GM12872 (cell line): ENCODE measurements at regions not wholly inside any gene's neighbourhood (a gene's known extent, or its start where the extent isn't known, plus 50 kb on each side); places are given as distances from the start of the nearest gene placed in this dataset.

Experiments used
- TF ChIP-seq, protein P1 (sequence below): IDR thresholded peaks from 3 replicates; pipeline ENCODE4 v1.5.1; 2011; ENCODE audit warnings: low read depth, mild to moderate bottlenecking, low read length, moderate library complexity; ENCODE audit not compliant: insufficient read depth

DNA sequence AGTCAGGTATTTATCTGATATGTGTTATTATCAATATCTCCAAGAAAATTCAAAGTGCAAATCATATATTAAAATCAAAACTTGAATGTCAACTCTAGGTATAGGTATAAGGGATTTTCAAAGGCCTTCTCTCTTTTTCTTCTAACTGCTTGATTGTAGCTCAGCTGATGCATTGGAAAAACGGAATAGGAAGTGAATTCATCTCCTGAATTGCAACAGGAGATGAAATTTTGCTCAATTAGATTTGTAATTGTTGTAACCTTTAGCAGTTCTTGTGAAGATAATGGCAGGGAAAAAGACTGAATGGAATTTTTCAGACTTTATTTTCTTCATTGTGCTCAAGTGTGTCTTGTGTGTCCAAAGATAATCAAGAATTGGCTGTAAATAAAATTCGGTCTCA, 190.2 kb upstream of the KCNJ16 start:
- TF ChIP-seq, protein P1, sequence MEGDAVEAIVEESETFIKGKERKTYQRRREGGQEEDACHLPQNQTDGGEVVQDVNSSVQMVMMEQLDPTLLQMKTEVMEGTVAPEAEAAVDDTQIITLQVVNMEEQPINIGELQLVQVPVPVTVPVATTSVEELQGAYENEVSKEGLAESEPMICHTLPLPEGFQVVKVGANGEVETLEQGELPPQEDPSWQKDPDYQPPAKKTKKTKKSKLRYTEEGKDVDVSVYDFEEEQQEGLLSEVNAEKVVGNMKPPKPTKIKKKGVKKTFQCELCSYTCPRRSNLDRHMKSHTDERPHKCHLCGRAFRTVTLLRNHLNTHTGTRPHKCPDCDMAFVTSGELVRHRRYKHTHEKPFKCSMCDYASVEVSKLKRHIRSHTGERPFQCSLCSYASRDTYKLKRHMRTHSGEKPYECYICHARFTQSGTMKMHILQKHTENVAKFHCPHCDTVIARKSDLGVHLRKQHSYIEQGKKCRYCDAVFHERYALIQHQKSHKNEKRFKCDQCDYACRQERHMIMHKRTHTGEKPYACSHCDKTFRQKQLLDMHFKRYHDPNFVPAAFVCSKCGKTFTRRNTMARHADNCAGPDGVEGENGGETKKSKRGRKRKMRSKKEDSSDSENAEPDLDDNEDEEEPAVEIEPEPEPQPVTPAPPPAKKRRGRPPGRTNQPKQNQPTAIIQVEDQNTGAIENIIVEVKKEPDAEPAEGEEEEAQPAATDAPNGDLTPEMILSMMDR: no peak

DNA sequence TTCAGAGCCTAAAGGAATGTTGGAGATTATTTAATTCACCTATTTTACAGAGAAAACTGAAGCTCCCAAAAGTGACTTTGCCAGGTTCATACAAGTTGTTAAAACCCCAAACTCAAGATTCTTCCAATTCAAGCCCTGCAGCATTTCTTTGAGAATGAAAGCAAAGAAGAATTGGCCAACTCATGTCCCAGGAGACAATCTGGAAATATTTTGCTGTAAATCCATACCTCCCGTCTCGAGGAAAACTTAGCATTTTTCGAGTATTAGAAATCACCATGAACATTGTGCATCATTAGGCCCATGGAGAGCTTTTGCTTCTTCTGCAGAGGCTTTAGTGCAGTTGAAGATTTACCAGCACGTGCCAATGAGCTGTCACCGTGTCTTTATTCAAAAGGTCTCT, 176.4 kb upstream of the KCNJ16 start:
- TF ChIP-seq, protein P1: no peak

DNA sequence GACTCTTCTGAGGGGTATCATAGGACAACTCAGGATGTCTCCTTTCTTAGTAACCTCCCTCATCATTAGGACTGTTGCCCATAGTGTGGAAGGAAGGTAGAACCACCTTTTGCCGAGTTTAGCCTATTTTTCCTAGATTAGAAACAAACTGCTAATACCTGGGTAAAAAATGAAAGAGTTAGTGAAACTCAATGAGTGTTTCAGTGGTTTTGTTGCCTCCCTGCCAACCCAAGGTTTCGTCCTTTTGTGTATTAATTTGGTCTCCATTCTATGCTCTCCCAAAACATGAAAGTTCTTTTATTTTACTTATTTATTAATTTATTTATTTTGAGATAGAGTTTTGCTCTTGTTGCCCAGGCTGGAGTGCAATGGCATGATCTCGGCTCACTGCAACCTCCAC, 174.9 kb upstream of the KCNJ16 start:
- TF ChIP-seq, protein P1: no peak

DNA sequence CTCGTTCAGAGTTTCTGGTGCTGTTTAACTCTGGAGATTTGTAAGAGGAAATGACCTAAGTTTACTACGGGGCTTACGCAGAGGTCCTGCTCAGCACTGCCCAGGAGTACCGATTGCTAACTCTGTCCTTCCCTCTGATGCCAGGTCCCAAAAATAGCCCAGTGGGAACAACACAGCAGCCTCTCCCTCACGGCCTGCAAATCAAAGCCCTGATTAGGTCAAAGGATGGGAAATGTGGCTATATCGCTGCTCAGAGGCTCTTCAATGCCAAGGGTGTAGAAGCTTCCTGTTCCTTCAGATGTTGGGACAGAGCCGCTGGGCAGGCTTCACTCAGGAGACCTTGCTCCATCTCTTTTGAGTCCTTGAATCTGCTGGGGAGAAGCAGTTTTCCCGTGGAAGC, 174.2 kb upstream of the KCNJ16 start:
- TF ChIP-seq, protein P1: no peak

DNA sequence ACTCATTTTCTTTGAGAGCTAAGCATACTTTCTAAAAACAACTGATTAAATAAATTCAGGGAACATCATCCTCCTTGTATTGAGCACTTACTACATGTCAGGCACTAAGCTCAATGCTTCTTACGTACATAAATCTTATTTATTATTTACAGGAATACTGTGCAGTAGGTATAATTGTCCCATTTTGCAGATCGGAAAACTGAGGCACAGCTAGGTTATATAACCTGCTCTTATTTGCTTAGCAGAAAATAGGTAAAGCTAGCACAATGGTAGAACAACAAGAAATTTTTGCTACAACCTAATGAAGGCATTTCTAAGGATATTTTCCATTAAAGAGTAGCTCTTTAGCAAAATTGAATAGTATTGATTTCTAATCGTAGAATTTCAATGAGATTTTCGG, 168.7 kb upstream of the KCNJ16 start:
- TF ChIP-seq, protein P1: no peak

DNA sequence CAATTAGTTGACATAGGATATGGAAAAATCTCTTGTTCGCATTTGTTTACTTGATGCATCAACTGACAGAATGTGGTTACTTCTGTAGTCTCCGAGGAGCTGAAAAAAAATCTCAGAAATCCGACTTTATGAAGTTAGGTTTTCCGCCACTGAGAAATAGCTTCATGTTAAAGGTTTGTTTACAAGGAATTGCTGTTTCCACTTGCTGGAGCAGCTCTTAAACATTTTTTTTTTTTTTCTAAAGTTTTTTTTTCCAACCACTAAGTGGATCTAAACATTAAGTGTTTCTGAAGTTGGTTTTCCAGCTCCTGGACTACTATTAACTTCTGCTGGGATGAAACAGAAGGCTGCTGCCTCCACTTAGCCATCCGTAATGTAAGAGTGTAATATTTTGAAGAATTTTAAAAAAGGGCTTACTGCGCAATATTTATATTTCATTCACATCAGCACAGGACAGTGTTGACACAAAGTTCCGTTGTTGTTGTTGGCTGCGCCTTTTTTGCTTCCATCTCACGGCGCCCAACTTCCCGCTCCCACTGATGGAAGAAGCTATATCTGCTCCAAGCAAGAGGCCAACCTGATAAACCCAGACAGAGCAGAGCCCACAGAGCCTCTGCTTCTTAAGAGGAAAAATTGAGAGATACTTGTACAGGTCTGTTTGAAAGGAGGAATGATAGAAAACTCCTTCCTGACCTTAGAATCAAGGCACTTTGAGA, 167.7 kb upstream of the KCNJ16 start:
- TF ChIP-seq, protein P1: no peak

DNA sequence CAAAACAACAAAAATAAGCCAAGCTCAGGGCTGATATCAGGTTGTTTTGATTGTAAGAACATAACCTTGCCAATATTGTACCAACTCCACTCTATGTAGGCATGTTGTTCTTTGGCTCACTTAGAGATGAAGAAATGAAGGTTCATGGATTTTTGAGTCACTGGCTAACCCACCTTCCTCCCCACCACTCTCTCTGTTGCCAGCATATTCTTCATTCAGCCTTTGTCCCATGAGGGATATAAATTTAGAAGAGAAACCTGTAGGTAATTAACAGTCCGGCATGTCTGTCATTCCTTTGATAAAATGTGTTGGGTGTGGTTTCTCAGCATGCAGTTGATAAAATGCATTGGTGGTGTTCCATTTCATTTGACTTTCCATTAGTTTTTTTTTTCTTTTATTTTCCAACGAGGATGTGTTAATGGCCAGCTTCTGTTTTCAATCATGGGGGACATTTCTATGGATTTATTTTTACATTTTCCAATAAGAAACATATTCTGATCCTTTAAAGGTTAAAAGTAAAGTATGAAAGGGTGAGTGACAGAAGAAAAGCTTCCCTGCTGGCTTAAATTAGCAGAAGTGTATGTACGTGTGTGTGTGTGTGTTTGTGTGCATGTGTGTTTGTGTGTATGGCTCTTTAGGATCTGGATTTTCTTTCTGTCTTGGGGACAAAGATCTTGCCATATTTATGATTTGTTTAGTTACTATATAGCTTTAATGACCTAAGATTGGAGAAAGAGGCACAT, 166.2 kb upstream of the KCNJ16 start:
- TF ChIP-seq, protein P1: no peak
